ENCODE measurements at regions not wholly inside any gene's neighbourhood (a gene's known extent, or its start where the extent isn't known, plus 50 kb on each side); places are given as distances from the start of the nearest gene placed in this dataset.

DNA sequence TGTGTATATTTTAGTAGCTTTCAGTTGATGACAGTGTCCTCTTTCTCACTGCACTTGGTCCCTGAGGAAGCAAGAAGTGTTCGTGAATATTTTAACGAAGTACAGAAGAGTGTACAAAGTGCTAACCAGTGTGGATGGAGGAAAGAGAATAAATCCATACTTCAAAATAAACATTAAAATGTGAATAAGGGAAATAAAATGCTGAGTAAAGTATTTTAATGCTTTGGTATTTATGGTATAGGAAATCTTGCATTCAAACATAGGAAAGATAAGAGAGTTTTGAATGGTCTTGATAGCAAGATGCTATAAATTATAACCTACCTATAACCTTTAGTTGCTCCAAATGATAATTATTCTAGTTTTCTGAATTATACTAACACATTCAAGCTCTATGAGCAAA, 493.4 kb upstream of the EYS start:
- Histone ChIP-seq H3K4me2 (ENCODE audit: insufficient read depth, low read length) (no peak overlapping the region), H3K27me3 (ENCODE audit: insufficient read depth, low read length, poor library complexity) (no peaks in the 10 kb centered on the region), H3K4me1 (ENCODE audit: insufficient read depth, low read length) (no peaks in the 10 kb centered on the region), H3K27ac (ENCODE audit: low read length) (no peak overlapping the region), H3K9ac (ENCODE audit: low read depth, low read length) (no peak overlapping the region), H3K4me3 (ENCODE audit: low read depth in 1 of 2, low read length in 2 of 2) (no peak overlapping the region), H3K36me3 (ENCODE audit: insufficient read depth, low read length) (no peaks in the 10 kb centered on the region), H3K79me2 (ENCODE audit: insufficient read depth, low read length) (no peaks in the 10 kb centered on the region), H2AFZ (ENCODE audit: low read depth, low read length) (no peak overlapping the region), H3K9me3 (ENCODE audit: insufficient read depth, low read length, severe bottlenecking) (no peaks in the 10 kb centered on the region), H4K20me1 (ENCODE audit: insufficient read depth, low read length) (no peaks in the 10 kb centered on the region)
- TF ChIP-seq, protein P1, sequence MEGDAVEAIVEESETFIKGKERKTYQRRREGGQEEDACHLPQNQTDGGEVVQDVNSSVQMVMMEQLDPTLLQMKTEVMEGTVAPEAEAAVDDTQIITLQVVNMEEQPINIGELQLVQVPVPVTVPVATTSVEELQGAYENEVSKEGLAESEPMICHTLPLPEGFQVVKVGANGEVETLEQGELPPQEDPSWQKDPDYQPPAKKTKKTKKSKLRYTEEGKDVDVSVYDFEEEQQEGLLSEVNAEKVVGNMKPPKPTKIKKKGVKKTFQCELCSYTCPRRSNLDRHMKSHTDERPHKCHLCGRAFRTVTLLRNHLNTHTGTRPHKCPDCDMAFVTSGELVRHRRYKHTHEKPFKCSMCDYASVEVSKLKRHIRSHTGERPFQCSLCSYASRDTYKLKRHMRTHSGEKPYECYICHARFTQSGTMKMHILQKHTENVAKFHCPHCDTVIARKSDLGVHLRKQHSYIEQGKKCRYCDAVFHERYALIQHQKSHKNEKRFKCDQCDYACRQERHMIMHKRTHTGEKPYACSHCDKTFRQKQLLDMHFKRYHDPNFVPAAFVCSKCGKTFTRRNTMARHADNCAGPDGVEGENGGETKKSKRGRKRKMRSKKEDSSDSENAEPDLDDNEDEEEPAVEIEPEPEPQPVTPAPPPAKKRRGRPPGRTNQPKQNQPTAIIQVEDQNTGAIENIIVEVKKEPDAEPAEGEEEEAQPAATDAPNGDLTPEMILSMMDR (IDR thresholded peaks at IDR 0.05; ENCODE audit: borderline replicate concordance, extremely low read depth, low read length, poor library complexity, severe bottlenecking), result no peak
- TF ChIP-seq EZH2 (IDR thresholded peaks at IDR 0.05; ENCODE audit: borderline replicate concordance, low read depth, low read length, severe bottlenecking), result no peak
- DNase-seq (no peak), ATAC-seq (ENCODE audit: insufficient read depth, low read depth) (no peak)

DNA sequence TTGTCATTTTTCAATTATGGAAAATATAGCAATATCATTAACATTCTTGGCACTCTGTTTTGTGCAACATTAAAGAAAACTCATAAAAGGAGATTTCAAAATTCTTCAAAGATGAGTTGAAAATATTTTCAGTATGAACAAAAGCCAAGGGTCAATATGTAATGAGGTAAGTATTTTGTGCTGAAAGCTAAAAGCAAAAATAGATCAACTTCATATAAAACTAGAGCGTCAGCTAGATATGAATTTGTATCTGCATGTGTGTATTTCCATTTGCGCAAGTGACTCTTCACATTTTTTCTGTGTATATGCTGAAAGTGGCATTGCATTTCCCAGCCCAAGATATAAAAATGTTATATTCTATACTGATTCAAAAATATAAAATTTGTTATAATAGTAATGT, 492.1 kb upstream of the EYS start:
- Histone ChIP-seq H3K27ac (ENCODE audit: low read length) (no peak overlapping the region), H3K36me3 (ENCODE audit: insufficient read depth, low read length) (no peaks in the 10 kb centered on the region), H3K9ac (ENCODE audit: low read depth, low read length) (no peak overlapping the region), H3K4me1 (ENCODE audit: insufficient read depth, low read length) (no peaks in the 10 kb centered on the region), H3K9me3 (ENCODE audit: insufficient read depth, low read length, severe bottlenecking) (no peaks in the 10 kb centered on the region), H3K4me3 (ENCODE audit: low read depth in 1 of 2, low read length in 2 of 2) (no peak overlapping the region), H3K4me2 (ENCODE audit: insufficient read depth, low read length) (no peak overlapping the region), H3K27me3 (ENCODE audit: insufficient read depth, low read length, poor library complexity) (no peaks in the 10 kb centered on the region), H2AFZ (ENCODE audit: low read depth, low read length) (no peak overlapping the region), H4K20me1 (ENCODE audit: insufficient read depth, low read length) (no peaks in the 10 kb centered on the region), H3K79me2 (ENCODE audit: insufficient read depth, low read length) (no peaks in the 10 kb centered on the region)
- DNase-seq, result no peak
- no peak for ATAC-seq (ENCODE audit: insufficient read depth, low read depth)
- TF ChIP-seq, protein P1 (IDR thresholded peaks at IDR 0.05; ENCODE audit: borderline replicate concordance, extremely low read depth, low read length, poor library complexity, severe bottlenecking), result no peak
- TF ChIP-seq EZH2 (IDR thresholded peaks at IDR 0.05; ENCODE audit: borderline replicate concordance, low read depth, low read length, severe bottlenecking), result no peak

DNA sequence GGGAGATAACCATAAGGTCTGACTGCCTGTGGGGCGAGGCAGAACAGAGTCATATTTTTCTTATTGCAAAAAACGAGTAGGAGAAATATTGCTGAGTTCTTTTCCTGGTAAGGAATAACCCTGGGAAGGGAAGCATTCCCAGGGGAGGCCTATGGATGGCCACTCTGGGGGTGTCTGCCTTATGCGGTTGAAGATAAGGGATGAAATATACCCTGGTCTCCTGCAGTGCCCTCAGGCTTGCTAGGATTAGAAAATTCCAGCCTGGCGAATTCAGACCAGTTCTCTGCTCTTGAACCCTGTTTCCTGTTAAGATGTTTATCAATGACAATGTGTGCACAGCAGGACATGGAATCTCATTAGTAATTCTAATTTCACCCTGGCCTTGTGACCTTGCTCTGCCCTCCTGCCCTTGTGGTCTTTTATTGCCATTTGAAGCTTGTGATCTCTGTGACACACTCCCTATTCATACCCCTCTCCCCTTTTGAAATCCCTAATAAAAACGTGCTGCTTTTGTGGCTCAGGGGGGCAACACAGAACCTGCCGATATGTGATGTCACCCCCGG, 491.1 kb upstream of the EYS start:
- Histone ChIP-seq H4K20me1 (ENCODE audit: insufficient read depth, low read length) (no peaks in the 10 kb centered on the region), H3K4me2 (ENCODE audit: insufficient read depth, low read length) (no peak overlapping the region), H2AFZ (ENCODE audit: low read depth, low read length) (no peak overlapping the region), H3K27me3 (ENCODE audit: insufficient read depth, low read length, poor library complexity) (no peaks in the 10 kb centered on the region), H3K36me3 (ENCODE audit: insufficient read depth, low read length) (no peaks in the 10 kb centered on the region), H3K9me3 (ENCODE audit: insufficient read depth, low read length, severe bottlenecking) (no peaks in the 10 kb centered on the region), H3K79me2 (ENCODE audit: insufficient read depth, low read length) (no peaks in the 10 kb centered on the region), H3K27ac (ENCODE audit: low read length) (no peak overlapping the region), H3K4me1 (ENCODE audit: insufficient read depth, low read length) (no peaks in the 10 kb centered on the region), H3K9ac (ENCODE audit: low read depth, low read length) (no peak overlapping the region), H3K4me3 (ENCODE audit: low read depth in 1 of 2, low read length in 2 of 2) (no peak overlapping the region)
- ATAC-seq (ENCODE audit: insufficient read depth, low read depth) (no peak), DNase-seq (no peak)
- TF ChIP-seq EZH2 (IDR thresholded peaks at IDR 0.05; ENCODE audit: borderline replicate concordance, low read depth, low read length, severe bottlenecking), result no peak
- TF ChIP-seq, protein P1 (IDR thresholded peaks at IDR 0.05; ENCODE audit: borderline replicate concordance, extremely low read depth, low read length, poor library complexity, severe bottlenecking), result no peak

DNA sequence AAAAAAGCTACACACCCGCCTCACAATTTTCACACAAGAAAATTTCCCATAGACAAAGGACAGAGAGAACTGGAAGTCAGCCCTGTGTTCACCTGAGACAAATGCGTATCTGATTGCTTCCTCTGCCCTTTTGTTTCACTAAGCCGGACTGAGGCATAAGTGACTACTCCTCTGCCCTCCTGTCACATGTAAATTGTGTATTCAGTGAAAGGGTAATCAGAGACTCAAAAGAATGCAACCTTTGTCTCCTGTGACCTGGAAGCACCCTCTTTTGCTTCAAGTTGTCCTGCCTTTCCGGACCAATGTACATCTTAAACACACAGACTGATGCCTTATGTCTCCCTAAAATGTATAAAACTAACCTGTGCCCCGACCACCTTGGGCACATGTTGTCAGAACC, 483.8 kb upstream of the EYS start:
- Histone ChIP-seq H3K4me2 (ENCODE audit: insufficient read depth, low read length) (no peak overlapping the region), H4K20me1 (ENCODE audit: insufficient read depth, low read length) (no peaks in the 10 kb centered on the region), H3K27me3 (ENCODE audit: insufficient read depth, low read length, poor library complexity) (no peaks in the 10 kb centered on the region), H3K9me3 (ENCODE audit: insufficient read depth, low read length, severe bottlenecking) (no peaks in the 10 kb centered on the region), H3K4me3 (ENCODE audit: low read depth in 1 of 2, low read length in 2 of 2) (no peak overlapping the region), H3K36me3 (ENCODE audit: insufficient read depth, low read length) (no peaks in the 10 kb centered on the region), H2AFZ (ENCODE audit: low read depth, low read length) (no peak overlapping the region), H3K79me2 (ENCODE audit: insufficient read depth, low read length) (no peaks in the 10 kb centered on the region), H3K27ac (ENCODE audit: low read length) (no peak overlapping the region), H3K4me1 (ENCODE audit: insufficient read depth, low read length) (no peaks in the 10 kb centered on the region), H3K9ac (ENCODE audit: low read depth, low read length) (no peak overlapping the region)
- DNase-seq (no peak), ATAC-seq (ENCODE audit: insufficient read depth, low read depth) (no peak)
- TF ChIP-seq, protein P1 (IDR thresholded peaks at IDR 0.05; ENCODE audit: borderline replicate concordance, extremely low read depth, low read length, poor library complexity, severe bottlenecking), result no peak
